SU-DHL-6 (cell line): ENCODE measurements at regions not wholly inside any gene's neighbourhood (a gene's known extent, or its start where the extent isn't known, plus 50 kb on each side); places are given as distances from the start of the nearest gene placed in this dataset.

Experiments
- CTCF ChIP-seq: fragments of 200-600 bp; sonication (generic); IDR thresholded peaks from one replicate; pipeline ENCODE4 v1.5.1; 2017; ENCODE audit warnings: antibody characterized with exemption, mild to moderate bottlenecking, low read length, moderate library complexity; ENCODE audit not compliant: insufficient read depth, poor library complexity, severe bottlenecking
- EZH2phosphoT487 ChIP-seq: fragments of 200-600 bp; sonication (generic), shearing (Covaris generic); conservative IDR thresholded peaks from 2 replicates; pipeline ENCODE4 v1.6.1; 2018; ENCODE audit warnings: mild to moderate bottlenecking, antibody characterized with exemption, low read length, moderate library complexity, mixed read lengths

GRCh38 chr14:86104691-86105265, 574.8 kb downstream of the FLRT2 start:
- TF ChIP-seq CTCF (no peak), EZH2phosphoT487 (no peak)
